Activated CD8-positive, alpha-beta T cell treated with anti-CD3 and anti-CD28 coated beads for 36 hours (primary cell): ENCODE measurements at regions not wholly inside any gene's neighbourhood (a gene's known extent, or its start where the extent isn't known, plus 50 kb on each side); places are given as distances from the start of the nearest gene placed in this dataset.
"Not testable (repeated sequence)": the region's sequence is repeated elsewhere in the genome, so short reads cannot be mapped to it uniquely, and the experiment has no call there.

Source experiments
- ATAC-seq: fragments of 200-7000 bp; cut with Tn5 transposase; one replicate; pipeline ENCODE4 v1.10.0; 2021; ENCODE audit warnings: mild to moderate bottlenecking, moderate library complexity
- CTCF ChIA-PET: fragments of 350-600 bp; sonication (Branson Sonifier 250); formaldehyde crosslinking; loops from one replicate; lab custom pipeline; 2021; ENCODE audit warnings: antibody characterized with exemption; lab: Charles Lee
- POLR2A ChIA-PET: fragments of 350-600 bp; sonication (Branson Sonifier 250); formaldehyde crosslinking; loops from one replicate; lab custom pipeline; 2021; ENCODE audit warnings: antibody characterized with exemption; lab: Charles Lee
- DNase-seq: peaks from one replicate; pipeline ENCODE4 v3.0.0-alpha.2; 2020
- H3K27ac Mint-ChIP-seq: one replicate; pipeline ENCODE4 v1.8.0; 2021; ENCODE audit warnings: mild to moderate bottlenecking, mixed read lengths
- H3K27me3 Mint-ChIP-seq: one replicate; pipeline ENCODE4 v1.8.0; 2021; ENCODE audit warnings: mixed read lengths
- H3K36me3 Mint-ChIP-seq: one replicate; pipeline ENCODE4 v1.8.0; 2021; ENCODE audit warnings: low read depth, mixed read lengths
- H3K4me1 Mint-ChIP-seq: one replicate; pipeline ENCODE4 v1.8.0; 2021; ENCODE audit warnings: low read depth, mixed read lengths
- H3K4me3 Mint-ChIP-seq: one replicate; pipeline ENCODE4 v1.8.0; 2021; ENCODE audit warnings: mild to moderate bottlenecking, moderate library complexity, mixed read lengths
- H3K9me3 Mint-ChIP-seq: one replicate; pipeline ENCODE4 v1.8.0; 2021; ENCODE audit warnings: mixed read lengths
- intact Hi-C: fragments of 100-400 bp; cut with micrococcal nuclease; formaldehyde crosslinking; loops from one replicate; pipeline ENCODE4 v1.10.0; 2022
- TF ChIP-seq, protein P1 (sequence below): fragments of 200-600 bp; IDR thresholded peaks from one replicate; pipeline ENCODE4 v1.8.0; 2022; ENCODE audit warnings: antibody characterized with exemption, mild to moderate bottlenecking

DNA sequence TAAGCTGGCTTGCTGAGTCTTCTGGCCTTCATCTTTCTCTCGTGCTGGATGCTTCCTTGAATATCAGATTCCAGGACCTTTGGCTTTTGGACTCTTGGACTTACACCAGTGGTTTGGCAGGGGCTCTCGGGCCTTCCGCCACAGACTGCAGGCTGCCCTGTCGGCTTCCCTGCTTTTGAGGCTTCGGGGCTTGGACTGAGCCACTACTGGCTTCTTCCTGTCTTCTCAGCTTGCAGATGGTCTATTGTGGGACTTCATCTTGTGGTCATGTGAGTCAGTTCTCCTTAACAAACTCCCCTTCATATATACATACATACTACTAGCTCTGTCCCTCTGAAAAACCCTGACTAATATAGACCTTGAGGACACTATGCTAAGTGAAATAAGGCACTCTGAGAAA, 78.3 kb upstream of the SSBP2 start:
- peaks cover 3% of the 10 kb centered on the region for H3K4me1 Mint-ChIP-seq
- ChIA-PET CTCF (interaction anchor here (1.6 kb wide), 1 partner anchor 22 kb away, joined by 3 read pairs; no protein-coding TSS in a partner anchor), POLR2A (no interaction called here)
- no peaks in the 10 kb centered on the region for H3K9me3 Mint-ChIP-seq
- peak; percentile 55 for ATAC-seq
- no peaks in the 10 kb centered on the region for H3K27me3 Mint-ChIP-seq
- H3K4me3 Mint-ChIP-seq, result no peak overlapping the region
- no peak for DNase-seq
- intact Hi-C loops, result no loop called here
- TF ChIP-seq, protein P1, sequence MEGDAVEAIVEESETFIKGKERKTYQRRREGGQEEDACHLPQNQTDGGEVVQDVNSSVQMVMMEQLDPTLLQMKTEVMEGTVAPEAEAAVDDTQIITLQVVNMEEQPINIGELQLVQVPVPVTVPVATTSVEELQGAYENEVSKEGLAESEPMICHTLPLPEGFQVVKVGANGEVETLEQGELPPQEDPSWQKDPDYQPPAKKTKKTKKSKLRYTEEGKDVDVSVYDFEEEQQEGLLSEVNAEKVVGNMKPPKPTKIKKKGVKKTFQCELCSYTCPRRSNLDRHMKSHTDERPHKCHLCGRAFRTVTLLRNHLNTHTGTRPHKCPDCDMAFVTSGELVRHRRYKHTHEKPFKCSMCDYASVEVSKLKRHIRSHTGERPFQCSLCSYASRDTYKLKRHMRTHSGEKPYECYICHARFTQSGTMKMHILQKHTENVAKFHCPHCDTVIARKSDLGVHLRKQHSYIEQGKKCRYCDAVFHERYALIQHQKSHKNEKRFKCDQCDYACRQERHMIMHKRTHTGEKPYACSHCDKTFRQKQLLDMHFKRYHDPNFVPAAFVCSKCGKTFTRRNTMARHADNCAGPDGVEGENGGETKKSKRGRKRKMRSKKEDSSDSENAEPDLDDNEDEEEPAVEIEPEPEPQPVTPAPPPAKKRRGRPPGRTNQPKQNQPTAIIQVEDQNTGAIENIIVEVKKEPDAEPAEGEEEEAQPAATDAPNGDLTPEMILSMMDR, result no peak
- no peak overlapping the region for H3K27ac Mint-ChIP-seq
- no peaks in the 10 kb centered on the region for H3K36me3 Mint-ChIP-seq

DNA sequence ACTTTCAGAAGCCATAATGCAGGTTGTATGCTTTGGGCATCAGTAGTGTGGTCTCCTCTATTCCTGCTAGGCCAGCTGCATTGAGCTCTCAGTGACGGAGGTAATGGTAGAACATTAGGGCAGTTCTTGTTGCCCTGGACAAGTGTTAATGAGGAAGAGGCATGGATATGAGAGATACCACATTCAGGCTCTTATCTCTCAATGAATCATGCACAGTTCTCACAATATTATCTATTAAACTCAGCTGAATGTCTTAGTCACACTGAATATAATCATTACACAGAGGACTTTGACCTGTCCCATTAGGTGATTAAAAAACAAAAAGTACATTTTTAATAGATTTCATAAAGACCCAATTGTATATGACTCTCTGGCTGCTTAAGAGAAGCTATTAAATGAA, 76.6 kb upstream of the SSBP2 start:
- CTCF ChIA-PET, result interaction anchor here (1.3 kb wide), 1 partner anchor 13 kb away, joined by 4 read pairs; no protein-coding TSS in a partner anchor
- no peak overlapping the region for H3K4me3 Mint-ChIP-seq

DNA sequence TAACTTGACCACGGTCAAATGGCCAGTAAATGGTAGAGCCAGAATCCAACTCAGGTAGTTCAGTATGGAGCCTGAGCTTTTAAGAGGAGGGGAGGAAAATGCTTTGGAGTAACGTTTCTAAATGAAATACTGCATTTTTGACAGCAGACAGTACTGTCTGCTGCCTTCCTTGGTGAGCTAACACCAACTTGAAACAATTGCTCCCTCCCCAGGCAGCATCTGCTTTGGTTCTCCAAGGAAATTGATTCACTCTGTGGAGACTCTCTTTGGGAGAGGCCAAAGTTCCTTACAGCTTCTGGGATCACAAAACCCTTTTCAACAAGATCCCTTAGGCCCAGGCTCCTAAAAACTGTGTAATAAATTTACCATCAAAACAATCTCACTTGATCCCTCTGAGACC, 75.2 kb upstream of the SSBP2 start:
- Mint-ChIP-seq H3K4me3 (no peak overlapping the region), H3K36me3 (no peaks in the 10 kb centered on the region), H3K27me3 (no peaks in the 10 kb centered on the region), H3K9me3 (no peaks in the 10 kb centered on the region), H3K27ac (no peak overlapping the region), H3K4me1 (peaks cover 3% of the 10 kb centered on the region)
- CTCF ChIA-PET, result interaction anchor here (1.1 to 2.0 kb wide), 3 partner anchors 10 to 17 kb away, joined by 3 to 4 read pairs (median 4); no protein-coding TSS in a partner anchor
- intact Hi-C loops, result no loop called here
- POLR2A ChIA-PET, result no interaction called here
- ATAC-seq, result no peak
- DNase-seq, result no peak
- TF ChIP-seq, protein P1, result no peak

More for the DNA sequence above, 76.6 kb upstream of the SSBP2 start:
- H3K27ac Mint-ChIP-seq, result no peak overlapping the region
- no peaks in the 10 kb centered on the region for H3K36me3 Mint-ChIP-seq
- intact Hi-C loops, result no loop called here
- ATAC-seq, result no peak
- H3K4me1 Mint-ChIP-seq, result peaks cover 3% of the 10 kb centered on the region
- no peaks in the 10 kb centered on the region for H3K9me3 Mint-ChIP-seq
- POLR2A ChIA-PET, result interaction anchor here (1.2 kb wide), 1 partner anchor 15 kb away, joined by 4 read pairs; no protein-coding TSS in a partner anchor
- DNase-seq, result no peak
- TF ChIP-seq, protein P1, result no peak
- H3K27me3 Mint-ChIP-seq, result no peaks in the 10 kb centered on the region

DNA sequence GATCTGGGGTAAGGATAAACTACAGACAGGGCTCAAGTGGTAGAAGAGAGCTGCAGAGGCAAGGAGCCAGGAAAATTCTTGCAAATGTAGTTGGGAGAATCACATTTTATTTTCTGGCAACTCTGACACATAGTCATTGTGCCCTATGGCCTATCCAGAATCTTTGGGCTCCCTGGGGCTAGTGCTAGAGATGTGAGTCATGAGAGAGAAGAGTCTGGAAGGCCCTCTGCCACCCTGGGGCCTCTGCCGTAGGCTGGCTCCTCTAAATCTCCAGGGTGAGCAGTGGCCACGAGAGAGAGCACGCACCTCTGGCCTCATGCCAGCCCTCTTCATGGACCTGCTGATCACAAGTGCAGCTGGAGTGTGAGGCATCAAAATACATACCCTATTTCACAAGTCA, 74.3 kb upstream of the SSBP2 start:
- Mint-ChIP-seq H3K36me3 (no peaks in the 10 kb centered on the region), H3K4me1 (peaks cover 8% of the 10 kb centered on the region), H3K4me3 (no peak overlapping the region), H3K9me3 (no peaks in the 10 kb centered on the region), H3K27ac (no peak overlapping the region), H3K27me3 (no peaks in the 10 kb centered on the region)
- ChIA-PET CTCF (interaction anchor here (0.7 to 2.0 kb wide), 3 partner anchors 9 to 16 kb away, joined by 3 to 4 read pairs (median 4); no protein-coding TSS in a partner anchor), POLR2A (no interaction called here)
- TF ChIP-seq, protein P1, result no peak
- intact Hi-C loops, result no loop called here
- ATAC-seq (no peak), DNase-seq (no peak)

DNA sequence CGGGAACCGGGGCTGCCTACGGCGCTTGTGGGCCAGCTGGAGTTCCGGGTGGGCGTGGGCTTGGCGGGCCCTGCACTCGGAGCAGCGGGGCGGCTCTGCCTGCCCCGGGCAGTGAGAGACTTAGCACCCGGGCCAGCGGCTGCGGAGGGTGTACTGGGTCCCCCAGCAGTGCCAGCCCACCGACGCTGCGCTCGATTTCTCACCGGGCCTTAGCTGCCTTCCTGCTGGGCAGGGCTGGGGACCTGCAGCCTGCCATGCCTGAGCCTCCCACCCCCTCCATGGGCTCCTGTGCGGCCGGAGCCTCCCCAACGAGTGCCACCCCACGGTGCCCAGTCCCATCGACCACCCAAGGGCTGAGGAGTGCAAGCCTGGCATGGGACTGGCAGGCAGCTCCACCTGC, 72.8 kb upstream of the SSBP2 start:
- ATAC-seq, H3K36me3 Mint-ChIP-seq, CTCF ChIA-PET, DNase-seq, H3K9me3 Mint-ChIP-seq, H3K27ac Mint-ChIP-seq, POLR2A ChIA-PET, intact Hi-C loops, H3K27me3 Mint-ChIP-seq, H3K4me3 Mint-ChIP-seq: not testable (repeated sequence)
- peaks cover 18% of the 10 kb centered on the region for H3K4me1 Mint-ChIP-seq
